ENCODE measurements at regions not wholly inside any gene's neighbourhood (a gene's known extent, or its start where the extent isn't known, plus 50 kb on each side); places are given as distances from the start of the nearest gene placed in this dataset.

GRCh38 chr4:126265888-126266287 lies 951.1 kb downstream of the FAT4 start:
- no peak for DNase-seq

GRCh38 chr4:126267689-126268088 lies 952.9 kb downstream of the FAT4 start:
- no peak for DNase-seq

- no peak for DNase-seq
These were observed 953.4 kb downstream of the FAT4 start for GRCh38 chr4:126268106-126268505.

- no peak for DNase-seq
These were observed 954.4 kb downstream of the FAT4 start for GRCh38 chr4:126269106-126269505.

- no peak for DNase-seq
These were observed 956.5 kb downstream of the FAT4 start for GRCh38 chr4:126271292-126271691.

- DNase-seq: no peak
These were observed 959.0 kb downstream of the FAT4 start for GRCh38 chr4:126273746-126274145.

- no peak for DNase-seq
These were observed 977.1 kb downstream of the FAT4 start for GRCh38 chr4:126291886-126292285.

- DNase-seq: no peak
These were observed 983.5 kb downstream of the FAT4 start for GRCh38 chr4:126298271-126298670.

- DNase-seq: no peak
These were observed 991.6 kb downstream of the FAT4 start for GRCh38 chr4:126306152-126306869.

- no peak for DNase-seq
These were observed 1003.6 kb downstream of the FAT4 start for GRCh38 chr4:126318376-126318775.

- no peak for DNase-seq
These were observed 1014.2 kb downstream of the FAT4 start for GRCh38 chr4:126328914-126329313.

- DNase-seq: no peak
These were observed 1023.8 kb downstream of the FAT4 start for GRCh38 chr4:126338548-126338947.

- DNase-seq: no peak
These were observed 1027.2 kb downstream of the FAT4 start for GRCh38 chr4:126341927-126342326.

- DNase-seq: no peak
These were observed 1029.7 kb downstream of the FAT4 start for GRCh38 chr4:126344472-126344871.

- no peak for DNase-seq
These were observed 1031.9 kb downstream of the FAT4 start for GRCh38 chr4:126346654-126347053.

GRCh38 chr4:126354784-126355183 lies 1040.0 kb downstream of the FAT4 start:
- no peak for DNase-seq

- no peak for DNase-seq
These were observed 1043.3 kb downstream of the FAT4 start for GRCh38 chr4:126358041-126358440.

GRCh38 chr4:126361287-126361686 lies 1046.5 kb downstream of the FAT4 start:
- no peak for DNase-seq

GRCh38 chr4:126364311-126364911 lies 1049.7 kb downstream of the FAT4 start:
- no peak for DNase-seq

- no peak for DNase-seq
These were observed 1054.3 kb downstream of the FAT4 start for GRCh38 chr4:126369076-126369475.

GRCh38 chr4:126372634-126373033 lies 1057.9 kb downstream of the FAT4 start:
- no peak for DNase-seq

- no peak for DNase-seq
These were observed 1060.8 kb downstream of the FAT4 start for GRCh38 chr4:126375462-126376054.

- no peak for DNase-seq
These were observed 1071.2 kb downstream of the FAT4 start for GRCh38 chr4:126385954-126386353.

GRCh38 chr4:126386512-126386911 lies 1071.8 kb downstream of the FAT4 start:
- no peak for DNase-seq
